GM23338 (cell line): ENCODE measurements at regions not wholly inside any gene's neighbourhood (a gene's known extent, or its start where the extent isn't known, plus 50 kb on each side); places are given as distances from the start of the nearest gene placed in this dataset.

Experiments used
- ATAC-seq: fragments of 200-7000 bp; cut with Tn5 transposase; 3 replicates; pipeline ENCODE4 v1.9.1; 2020
- DNase-seq: peaks from one replicate; pipeline ENCODE4 v3.0.0-alpha.2; 2015; ENCODE audit warnings: low spot score
- H2AFZ ChIP-seq: fragments of 200-600 bp; sonication (generic); 2 replicates; pipeline ENCODE4 v1.8.0; 2016; ENCODE audit warnings: antibody characterized with exemption, mild to moderate bottlenecking, moderate library complexity
- H3F3A ChIP-seq: fragments of 200-600 bp; sonication (generic); replicated peaks from 2 replicates; pipeline ENCODE4 v1.8.0; 2017; ENCODE audit warnings: antibody characterized with exemption, mixed run types, low read depth
- H3K27ac ChIP-seq: fragments of 200-600 bp; sonication (generic); 2 replicates; pipeline ENCODE4 v1.6.1; 2016; ENCODE audit warnings: low read depth
- H3K27me3 ChIP-seq: fragments of 200-600 bp; sonication (generic); 2 replicates; pipeline ENCODE4 v1.8.0; 2016; ENCODE audit warnings: mild to moderate bottlenecking, mixed run types, moderate library complexity; ENCODE audit not compliant: insufficient read depth
- H3K36me3 ChIP-seq: fragments of 200-600 bp; sonication (generic); 2 replicates; pipeline ENCODE4 v1.8.0; 2016; ENCODE audit warnings: mild to moderate bottlenecking; ENCODE audit not compliant: insufficient read depth
- H3K4me1 ChIP-seq: fragments of 200-600 bp; sonication (generic); 2 replicates; pipeline ENCODE4 v1.8.0; 2016; ENCODE audit warnings: mild to moderate bottlenecking, moderate library complexity; ENCODE audit not compliant: insufficient read depth
- H3K4me2 ChIP-seq: fragments of 200-600 bp; sonication (generic); 2 replicates; pipeline ENCODE4 v1.7.1; 2017; ENCODE audit warnings: mixed run types
- H3K4me3 ChIP-seq: fragments of 200-600 bp; sonication (generic); 2 replicates; pipeline ENCODE4 v1.6.1; 2016; ENCODE audit warnings: mixed run types
- H3K79me2 ChIP-seq: fragments of 200-600 bp; sonication (generic); replicated peaks from 2 replicates; pipeline ENCODE4 v1.8.0; 2017; ENCODE audit warnings: mild to moderate bottlenecking; ENCODE audit not compliant: insufficient read depth
- H3K9me2 ChIP-seq: fragments of 200-600 bp; sonication (generic); 2 replicates; pipeline ENCODE4 v1.8.0; 2017; ENCODE audit not compliant: insufficient read depth
- H4K20me1 ChIP-seq: fragments of 200-600 bp; sonication (generic); replicated peaks from 2 replicates; pipeline ENCODE4 v1.8.0; 2017; ENCODE audit warnings: mild to moderate bottlenecking; ENCODE audit not compliant: insufficient read depth
- H3K27ac Mint-ChIP-seq: 2 replicates; pipeline ENCODE4 v1.8.0; 2020; ENCODE audit warnings: inconsistent platforms, mild to moderate bottlenecking, moderate library complexity, mixed read lengths
- H3K27me3 Mint-ChIP-seq: 3 replicates; pipeline ENCODE4 v1.8.0; 2022; ENCODE audit warnings: low read depth, mild to moderate bottlenecking, moderate library complexity, mixed read lengths, inconsistent platforms; ENCODE audit not compliant: insufficient read depth, poor library complexity
- H3K36me3 Mint-ChIP-seq: 3 replicates; pipeline ENCODE4 v1.8.0; 2021; ENCODE audit warnings: low read depth, mild to moderate bottlenecking, inconsistent platforms, moderate library complexity, mixed read lengths
- H3K4me1 Mint-ChIP-seq: 3 replicates; pipeline ENCODE4 v1.8.0; 2020; ENCODE audit warnings: mild to moderate bottlenecking, inconsistent platforms, mixed read lengths
- H3K4me3 Mint-ChIP-seq: 3 replicates; pipeline ENCODE4 v1.8.0; 2021; ENCODE audit warnings: moderate library complexity, mild to moderate bottlenecking, inconsistent platforms, mixed read lengths
- H3K9me3 Mint-ChIP-seq: 3 replicates; pipeline ENCODE4 v1.8.0; 2020; ENCODE audit warnings: moderate library complexity, mild to moderate bottlenecking, inconsistent platforms, mixed read lengths
- CREB1 ChIP-seq: fragments of 250-450 bp; sonication (Bioruptor Pico); IDR thresholded peaks from 2 replicates; pipeline ENCODE4 v1.5.0; 2020; ENCODE audit warnings: low read depth, mild to moderate bottlenecking, moderate library complexity
- CTCF ChIP-seq, 2 experiments: fragments of 200-600 bp in 1 of 2; sonication (generic) in 1 of 2; conservative IDR thresholded peaks; 2 replicates each; pipeline versions ENCODE4 v1.5.1 to v1.6.1; 2016 to 2017; ENCODE audit warnings: antibody characterized with exemption in 2 of 2, low read depth in 2 of 2, mild to moderate bottlenecking in 2 of 2, moderate library complexity in 1 of 2
- ETS1 ChIP-seq: IDR thresholded peaks from 2 replicates; pipeline ENCODE4 v1.6.1; 2016; ENCODE audit warnings: antibody characterized with exemption
- EZH2 ChIP-seq: fragments of 200-600 bp; sonication (generic); IDR thresholded peaks from one replicate; pipeline ENCODE4 v1.8.0; 2017; ENCODE audit warnings: antibody characterized with exemption, mild to moderate bottlenecking, low read depth; ENCODE audit not compliant: unreplicated experiment
- JUNB ChIP-seq: IDR thresholded peaks from one replicate; pipeline ENCODE4 v1.6.1; 2016; ENCODE audit warnings: antibody characterized with exemption; ENCODE audit not compliant: unreplicated experiment
- NANOG ChIP-seq: IDR thresholded peaks from 2 replicates; pipeline ENCODE4 v1.6.1; 2016; ENCODE audit warnings: antibody characterized with exemption, borderline replicate concordance
- REST ChIP-seq: IDR thresholded peaks from one replicate; pipeline ENCODE4 v1.6.1; 2018; ENCODE audit warnings: antibody characterized with exemption; ENCODE audit not compliant: unreplicated experiment
- ZNF114 ChIP-seq: fragments of 250-450 bp; sonication (Bioruptor Pico); IDR thresholded peaks from 2 replicates; pipeline ENCODE4 v1.5.0; 2020; ENCODE audit warnings: mild to moderate bottlenecking, moderate library complexity
- ZNF331 ChIP-seq: fragments of 250-450 bp; sonication (Bioruptor Pico); IDR thresholded peaks from 2 replicates; pipeline ENCODE4 v1.5.0; 2020; ENCODE audit warnings: low read depth, mild to moderate bottlenecking, moderate library complexity

- no peaks in the 10 kb centered on the region for H3K79me2 ChIP-seq
- no peak overlapping the region for H3K27ac ChIP-seq
- no peak overlapping the region for H3K4me2 ChIP-seq
- H3K36me3 ChIP-seq: no peaks in the 10 kb centered on the region
- Mint-ChIP-seq H3K36me3 (no peaks in the 10 kb centered on the region), H3K4me3 (no peak overlapping the region), H3K27ac (no peak overlapping the region), H3K27me3 (no peaks in the 10 kb centered on the region), H3K4me1 (no peaks in the 10 kb centered on the region), H3K9me3 (no peaks in the 10 kb centered on the region)
- no peaks in the 10 kb centered on the region for H4K20me1 ChIP-seq
- no peaks in the 10 kb centered on the region for H3K4me1 ChIP-seq
- H2AFZ ChIP-seq: no peak overlapping the region
- no peaks in the 10 kb centered on the region; the same call in 1 of the 2 replicates for H3K9me2 ChIP-seq
- no peak for ATAC-seq
- no peak overlapping the region for H3K4me3 ChIP-seq
- DNase-seq: no peak
- H3K27me3 ChIP-seq: no peaks in the 10 kb centered on the region
- TF ChIP-seq ZNF114 (CRISPR knock-in tag) (no peak), NANOG (no peak), CREB1 (CRISPR knock-in tag) (no peak), EZH2 (no peak), ZNF331 (CRISPR knock-in tag) (no peak), REST (no peak), JUNB (no peak), ETS1 (no peak), CTCF (conservative IDR thresholded peaks at IDR 0.05; ENCODE audit: low read depth in 2 of 2) (no peak)
- H3F3A ChIP-seq: no peaks in the 10 kb centered on the region
Measured at GRCh38 chr6:153275997-153276396, 144.9 kb upstream of the RGS17 start.
